A549 (cell line): ENCODE measurements at regions not wholly inside any gene's neighbourhood (a gene's known extent, or its start where the extent isn't known, plus 50 kb on each side); places are given as distances from the start of the nearest gene placed in this dataset.

Experiments
- ATAC-seq, 2 experiments: fragments of 200-7000 bp in 1 of 2; fragments of >200 bp in 1 of 2; cut with Nextera tagmentation in 1 of 2; cut with Tn5 transposase in 1 of 2; 3 replicates each; pipeline versions ENCODE4 v1.8.0 to v1.9.1; 2018 to 2020; ENCODE audit warnings: mild to moderate bottlenecking in 1 of 2, moderate library complexity in 1 of 2
- CTCF ChIA-PET: fragments of 300-600 bp; sonication (Branson Sonifier 250); formaldehyde crosslinking; extraction: SDS; loops from one replicate; lab custom pipeline; 2021; ENCODE audit warnings: antibody characterized with exemption, inconsistent platforms; lab: Yijun Ruan, JAX
- POLR2A ChIA-PET: fragments of 350-600 bp; formaldehyde crosslinking; extraction: SDS; loops from one replicate; lab custom pipeline; 2021; ENCODE audit warnings: antibody characterized with exemption, inconsistent platforms; lab: Yijun Ruan, JAX
- DNase-seq, 2 experiments: peaks; one replicate each; pipeline versions ENCODE4 v3.0.0 to v3.0.0-alpha.2; 2011 to 2016; ENCODE audit warnings: low read depth in 1 of 2, low spot score in 1 of 2
- FAIRE-seq: peaks from 2 replicates; lab custom pipeline; 2011; peaks lifted over from hg19 to GRCh38; lab: Jason Lieb, UNC
- H3K27ac ChIP-seq, 2 experiments: fragments of >200 bp; sonication (Bioruptor Twin); formaldehyde crosslinking; 3 replicates each; pipeline ENCODE4 v1.5.1; 2016 to 2017
- H3K4me1 ChIP-seq: fragments of >200 bp; sonication (Bioruptor Twin); formaldehyde crosslinking; 3 replicates; pipeline ENCODE4 v1.6.1; 2016
- H3K4me2 ChIP-seq: fragments of >200 bp; sonication (Bioruptor Twin); formaldehyde crosslinking; 3 replicates; pipeline ENCODE4 v1.6.1; 2016
- H3K4me3 ChIP-seq: fragments of >200 bp; sonication (Bioruptor Twin); formaldehyde crosslinking; 3 replicates; pipeline ENCODE4 v1.5.1; 2016
- H3K9me3 ChIP-seq: fragments of >200 bp; sonication (Bioruptor Twin); formaldehyde crosslinking; 3 replicates; pipeline ENCODE4 v1.6.1; 2016
- ATOH8 ChIP-seq: fragments of 250-450 bp; sonication (Bioruptor Pico); IDR thresholded peaks from 2 replicates; pipeline ENCODE4 v1.5.0; 2020; ENCODE audit warnings: low read depth, mild to moderate bottlenecking, moderate library complexity
- BCL3 ChIP-seq: fragments of >200 bp; sonication (Bioruptor Twin); formaldehyde crosslinking; IDR thresholded peaks from 3 replicates; pipeline ENCODE4 v1.6.1; 2016
- BHLHE40 ChIP-seq: IDR thresholded peaks from 2 replicates; pipeline ENCODE4 v1.6.1; 2012; ENCODE audit warnings: low read depth, low read length, inconsistent platforms
- CBX8 ChIP-seq: fragments of 200-600 bp; sonication (generic); IDR thresholded peaks from 2 replicates; pipeline ENCODE4 v1.6.1; 2016
- CEBPB ChIP-seq, 2 experiments: fragments of >200 bp in 1 of 2; sonication (Bioruptor Twin) in 1 of 2; formaldehyde crosslinking in 1 of 2; IDR thresholded peaks; 2 replicates each; pipeline ENCODE4 v1.6.1; 2012 to 2016
- CTCF ChIP-seq: fragments of >200 bp; sonication (Bioruptor Twin); formaldehyde crosslinking; IDR thresholded peaks from 3 replicates; pipeline ENCODE4 v1.5.1; 2016
- ELK1 ChIP-seq: fragments of 150-350 bp; IDR thresholded peaks from 2 replicates; pipeline ENCODE4 v1.6.1; 2014; ENCODE audit warnings: low read depth, mild to moderate bottlenecking, low read length
- EP300 ChIP-seq, 2 experiments: fragments of >200 bp; sonication (Bioruptor Twin); formaldehyde crosslinking; IDR thresholded peaks; 2 replicates in 1 of 2; 3 replicates in 1 of 2; pipeline ENCODE4 v1.6.1; 2016 to 2017
- GATA3 ChIP-seq: IDR thresholded peaks from 2 replicates; pipeline ENCODE4 v1.6.1; 2012; ENCODE audit warnings: borderline replicate concordance
- HDAC2 ChIP-seq: fragments of 200-600 bp; sonication (generic); IDR thresholded peaks from 2 replicates; pipeline ENCODE4 v1.6.1; 2016
- HES2 ChIP-seq: fragments of >200 bp; sonication (Bioruptor Twin); formaldehyde crosslinking; IDR thresholded peaks from 2 replicates; pipeline ENCODE4 v1.6.1; 2016
- MYC ChIP-seq: IDR thresholded peaks from 2 replicates; pipeline ENCODE4 v1.6.1; 2012; ENCODE audit warnings: mild to moderate bottlenecking, inconsistent platforms, low read length, improper control_type of control experiment, borderline replicate concordance
- NR3C1 ChIP-seq: fragments of >200 bp; sonication (Bioruptor Twin); formaldehyde crosslinking; IDR thresholded peaks from 3 replicates; pipeline ENCODE4 v1.6.1; 2017
- PBX3 ChIP-seq: IDR thresholded peaks from 2 replicates; pipeline ENCODE4 v1.6.1; 2012
- PHF8 ChIP-seq: fragments of 200-600 bp; sonication (generic); IDR thresholded peaks from 2 replicates; pipeline ENCODE4 v1.6.1; 2016; ENCODE audit warnings: low read depth, mild to moderate bottlenecking, antibody characterized with exemption, moderate library complexity, borderline replicate concordance
- RAD21 ChIP-seq, 2 experiments: fragments of >200 bp in 1 of 2; sonication (Bioruptor Twin) in 1 of 2; formaldehyde crosslinking in 1 of 2; IDR thresholded peaks in 1 of 2; conservative IDR thresholded peaks in 1 of 2; 2 replicates in 1 of 2; 3 replicates in 1 of 2; pipeline ENCODE4 v1.6.1; 2012 to 2018; ENCODE audit warnings: inconsistent platforms in 1 of 2
- SMC3 ChIP-seq: fragments of >200 bp; sonication (Bioruptor Twin); formaldehyde crosslinking; IDR thresholded peaks from 3 replicates; pipeline ENCODE4 v1.6.1; 2018; ENCODE audit warnings: inconsistent platforms
- TP53 ChIP-seq: fragments of 250-450 bp; sonication (Bioruptor Pico); IDR thresholded peaks from 2 replicates; pipeline ENCODE4 v1.5.0; 2021; ENCODE audit warnings: mild to moderate bottlenecking, moderate library complexity
- ZC3H11A ChIP-seq: fragments of 450-650 bp; IDR thresholded peaks from 2 replicates; pipeline ENCODE4 v1.6.1; 2014; ENCODE audit warnings: antibody characterized with exemption, mild to moderate bottlenecking
- ZSCAN20 ChIP-seq: fragments of 250-450 bp; sonication (Bioruptor Pico); IDR thresholded peaks from 2 replicates; pipeline ENCODE4 v1.8.0; 2022; ENCODE audit warnings: mild to moderate bottlenecking, moderate library complexity
- WGBS: methylation state at CpG from one replicate; pipeline ENCODE4 v1.1.6; 2017; ENCODE audit errors: missing lambda C conversion rate; 5-methylcytosine and 5-hydroxymethylcytosine counted together

- FAIRE-seq: no peak
- WGBS: 0% methylated on average over 4 of the region's 4 CpGs
- no peak for ATAC-seq
- TF ChIP-seq CEBPB (IDR thresholded peaks at IDR 0.05) (no peak), CTCF (no peak), PHF8 (no peak), ELK1 (no peak), PBX3 (no peak), ZC3H11A (no peak), BCL3 (no peak), MYC (no peak), RAD21 (conservative IDR thresholded peaks at IDR 0.05 in 1 of 2, IDR thresholded peaks at IDR 0.05 in 1 of 2) (no peak), NR3C1 (no peak), ATOH8 (CRISPR knock-in tag) (no peak), BHLHE40 (no peak), ZSCAN20 (CRISPR knock-in tag) (no peak), TP53 (CRISPR knock-in tag) (no peak), EP300 (IDR thresholded peaks at IDR 0.05) (no peak), GATA3 (no peak), HDAC2 (no peak), SMC3 (no peak), CBX8 (no peak)
- Histone ChIP-seq H3K4me3 (no peak overlapping the region), H3K27ac (no peak overlapping the region), H3K4me2 (no peak overlapping the region), H3K9me3 (no peaks in the 10 kb centered on the region), H3K4me1 (no peaks in the 10 kb centered on the region)
- CTCF ChIA-PET: no interaction called here
- no peak for DNase-seq
- POLR2A ChIA-PET: no interaction called here
These were observed 294.9 kb downstream of the GUCY2F start for GRCh38 chrX:109186939-109187338.

- Histone ChIP-seq H3K4me1 (no peaks in the 10 kb centered on the region), H3K4me2 (no peak overlapping the region), H3K27ac (no peak overlapping the region), H3K9me3 (no peaks in the 10 kb centered on the region), H3K4me3 (no peak overlapping the region)
- DNase-seq (no peak), FAIRE-seq (no peak), ATAC-seq (no peak)
- no peak for TF ChIP-seq HES2
- POLR2A ChIA-PET: no interaction called here
- CTCF ChIA-PET: no interaction called here
These were observed 297.3 kb downstream of the GUCY2F start for GRCh38 chrX:109184506-109185139.
